ENCODE measurements at regions not wholly inside any gene's neighbourhood (a gene's known extent, or its start where the extent isn't known, plus 50 kb on each side); places are given as distances from the start of the nearest gene placed in this dataset.

- H3K4me3 ChIP-seq (ENCODE audit: control extremely low read depth in 1 of 5, extremely low read depth in 1 of 5, insufficient read depth in 1 of 5, low read depth in 2 of 5, low read length in 4 of 5): no peak overlapping the region
- no peaks in the 10 kb centered on the region for H3K36me3 ChIP-seq (replicated peaks in 1 of 2; ENCODE audit: control extremely low read depth in 1 of 2, control insufficient read depth in 1 of 2, extremely low read depth in 1 of 2, insufficient read depth in 2 of 2, low read length in 1 of 2)
- Mint-ChIP-seq H3K4me3 (no peak overlapping the region), H3K27me3 (peaks cover 45% of the 10 kb centered on the region), H3K9me3 (ENCODE audit: insufficient read depth) (no peaks in the 10 kb centered on the region), H3K27ac (no peak overlapping the region), H3K4me1 (peaks cover 5% of the 10 kb centered on the region)
- ChIA-PET POLR2A (no interaction called here), CTCF (no interaction called here)
- peaks cover 0 to 4% (median 0%) of the 10 kb centered on the region in 4 experiments for H3K27me3 ChIP-seq (replicated peaks in 1 of 4; ENCODE audit: control extremely low read depth in 1 of 4, control insufficient read depth in 3 of 4, insufficient read depth in 4 of 4, low read length in 3 of 4)
- no peak overlapping the region for H2AFZ ChIP-seq (ENCODE audit: insufficient read depth, low read depth, low read length, poor library complexity, severe bottlenecking)
- WGBS (ENCODE audit: insufficient coverage): 78% methylated on average over 10 of the region's 14 CpGs
- H3K79me2 ChIP-seq (ENCODE audit: control insufficient read depth, insufficient read depth, low read length): no peaks in the 10 kb centered on the region
- intact Hi-C loops (cut with micrococcal nuclease): no loop called here
- no peaks in the 10 kb centered on the region for H4K20me1 ChIP-seq (ENCODE audit: control insufficient read depth, insufficient read depth, low read length, poor library complexity, severe bottlenecking)
- TF ChIP-seq CTCF (IDR thresholded peaks at IDR 0.05): no peak
- no peak overlapping the region for H3K4me2 ChIP-seq (replicated peaks; ENCODE audit: low read depth, low read length, poor library complexity, severe bottlenecking)
- ATAC-seq (ENCODE audit: low read depth) (no peak), DNase-seq (no peak)
- H3K9ac ChIP-seq (ENCODE audit: low read length): no peak overlapping the region
- H3K4me1 ChIP-seq (ENCODE audit: control insufficient read depth in 2 of 2, insufficient read depth in 2 of 2, low read length in 2 of 2): no peaks in the 10 kb centered on the region
- no peak overlapping the region for H3K27ac ChIP-seq (ENCODE audit: low read length in 2 of 2)
- H3K9me3 ChIP-seq (ENCODE audit: control extremely low read depth in 1 of 3, control insufficient read depth in 2 of 3, insufficient read depth in 1 of 3, low read length in 2 of 3): no peaks in the 10 kb centered on the region
Measured at GRCh38 chr22:47848184-47848920, 1085.9 kb downstream of the TBC1D22A start.

- no peaks in the 10 kb centered on the region for H3K9me3 ChIP-seq (ENCODE audit: control extremely low read depth in 1 of 3, control insufficient read depth in 2 of 3, insufficient read depth in 1 of 3, low read length in 2 of 3)
- Mint-ChIP-seq H3K27ac (no peak overlapping the region), H3K4me3 (no peak overlapping the region), H3K9me3 (ENCODE audit: insufficient read depth) (no peaks in the 10 kb centered on the region), H3K4me1 (peaks cover 5% of the 10 kb centered on the region), H3K27me3 (peaks cover 42% of the 10 kb centered on the region)
- intact Hi-C loops (cut with micrococcal nuclease): no loop called here
- no peaks in the 10 kb centered on the region for H3K79me2 ChIP-seq (ENCODE audit: control insufficient read depth, insufficient read depth, low read length)
- no peak for TF ChIP-seq EZH2 (IDR thresholded peaks at IDR 0.05; ENCODE audit: borderline replicate concordance, insufficient read depth, low read depth, low read length, poor library complexity, severe bottlenecking)
- no peak overlapping the region for H3K4me3 ChIP-seq (ENCODE audit: control extremely low read depth in 1 of 5, extremely low read depth in 1 of 5, insufficient read depth in 1 of 5, low read depth in 2 of 5, low read length in 4 of 5)
- ATAC-seq (ENCODE audit: low read depth): no peak
- ChIA-PET POLR2A (no interaction called here), CTCF (no interaction called here)
- no peaks in the 10 kb centered on the region for H4K20me1 ChIP-seq (ENCODE audit: control insufficient read depth, insufficient read depth, low read length, poor library complexity, severe bottlenecking)
- H3K9ac ChIP-seq (ENCODE audit: low read length): no peak overlapping the region
- 87% methylated on average over 5 of the region's 8 CpGs for WGBS (ENCODE audit: insufficient coverage)
- no peaks in the 10 kb centered on the region for H3K36me3 ChIP-seq (replicated peaks in 1 of 2; ENCODE audit: control extremely low read depth in 1 of 2, control insufficient read depth in 1 of 2, extremely low read depth in 1 of 2, insufficient read depth in 2 of 2, low read length in 1 of 2)
- no peaks in the 10 kb centered on the region for H3K4me1 ChIP-seq (ENCODE audit: control insufficient read depth in 2 of 2, insufficient read depth in 2 of 2, low read length in 2 of 2)
- no peak overlapping the region for H3K4me2 ChIP-seq (replicated peaks; ENCODE audit: low read depth, low read length, poor library complexity, severe bottlenecking)
- peaks cover 0 to 5% (median under 1%) of the 10 kb centered on the region in 4 experiments for H3K27me3 ChIP-seq (replicated peaks in 1 of 4; ENCODE audit: control extremely low read depth in 1 of 4, control insufficient read depth in 3 of 4, insufficient read depth in 4 of 4, low read length in 3 of 4)
- H3K27ac ChIP-seq (ENCODE audit: low read length in 2 of 2): no peak overlapping the region
- no peak for DNase-seq
- no peak overlapping the region for H2AFZ ChIP-seq (ENCODE audit: insufficient read depth, low read depth, low read length, poor library complexity, severe bottlenecking)
Measured at GRCh38 chr22:47847131-47847890, 1084.9 kb downstream of the TBC1D22A start.
